Esophagus squamous epithelium (tissue), 5 donors: ENCODE measurements at regions not wholly inside any gene's neighbourhood (a gene's known extent, or its start where the extent isn't known, plus 50 kb on each side); places are given as distances from the start of the nearest gene placed in this dataset.
"Not testable (repeated sequence)": the region's sequence is repeated elsewhere in the genome, so short reads cannot be mapped to it uniquely, and the experiment has no call there.

Source experiments
- DNase-seq: peaks from one replicate; lab custom pipeline; 2025; lab: John Stamatoyannopoulos, UW
- H3K27ac ChIP-seq, 4 donors: fragments of 200-600 bp; sonication (generic); one replicate each; pipeline ENCODE4 v1.5.1; 2016 to 2019; ENCODE audit warnings: mild to moderate bottlenecking in 1 of 4
- H3K27me3 ChIP-seq, 4 donors: fragments of 200-600 bp; sonication (generic); 1 replicate in 3 of 4; 2 replicates in 1 of 4; pipeline versions ENCODE4 v1.5.1 to v1.6.0; 2017 to 2021; ENCODE audit warnings: antibody characterized with exemption in 1 of 4
- H3K36me3 ChIP-seq, 3 donors: fragments of 200-600 bp; sonication (generic); one replicate each; pipeline ENCODE4 v1.5.1; 2016 to 2019
- H3K4me1 ChIP-seq, 3 donors: fragments of 200-600 bp; sonication (generic); one replicate each; pipeline ENCODE4 v1.5.1; 2017 to 2019
- H3K4me3 ChIP-seq, 4 donors: fragments of 200-600 bp; sonication (generic); 1 replicate in 3 of 4; 2 replicates in 1 of 4; pipeline ENCODE4 v1.5.1; 2016 to 2019; ENCODE audit warnings: mild to moderate bottlenecking in 2 of 4, moderate library complexity in 1 of 4
- H3K9me3 ChIP-seq, 3 donors: fragments of 200-600 bp; sonication (generic); one replicate each; pipeline ENCODE4 v1.5.1; 2016 to 2019
- POLR2A ChIP-seq, 4 donors: fragments of 450-650 bp; IDR thresholded peaks; one replicate each; pipeline ENCODE4 v1.6.1; 2017; ENCODE audit warnings: antibody characterized with exemption in 4 of 4, mild to moderate bottlenecking in 4 of 4, moderate library complexity in 3 of 4
- WGBS, 2 donors: methylation state at CpG; one replicate each; pipeline ENCODE4 v1.1.5; 2018; 5-methylcytosine and 5-hydroxymethylcytosine counted together
- intact Hi-C: fragments of 100-400 bp; cut with DNase I; formaldehyde crosslinking; loops from one replicate; pipeline ENCODE4 v1.15.0; 2022
- TF ChIP-seq, protein P1 (sequence below), 6 experiments: fragments of 450-650 bp in 4 of 6; fragments of 200-600 bp in 2 of 6; sonication (generic) in 2 of 6; IDR thresholded peaks; one replicate each; pipeline ENCODE4 v1.5.1; 2016 to 2019; ENCODE audit warnings: antibody characterized with exemption in 6 of 6, mild to moderate bottlenecking in 4 of 6, moderate library complexity in 4 of 6
- donor health status: DM: yes; HTN: yes; CAD: no.

DNA sequence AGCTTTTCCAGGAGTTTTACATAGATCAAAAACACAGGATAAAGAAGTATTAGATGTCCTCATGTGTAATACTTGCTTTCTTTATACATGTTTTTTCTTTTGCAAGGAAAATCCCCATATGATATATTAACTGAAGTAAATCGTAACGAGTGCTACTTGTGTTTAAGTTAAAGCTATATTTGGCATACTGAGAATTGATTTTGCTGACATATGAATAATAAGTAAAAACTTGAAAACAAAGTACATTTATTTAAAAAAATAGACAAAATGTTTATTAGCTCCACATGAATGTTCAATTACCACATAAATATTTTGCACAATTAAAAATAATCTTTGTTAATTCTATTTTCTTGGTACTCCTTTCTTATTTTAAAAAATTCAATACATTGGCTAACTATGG, 884.7 kb downstream of the FSTL5 start:
- no peaks in the 10 kb centered on the region for H3K36me3 ChIP-seq
- no peaks in the 10 kb centered on the region for H3K9me3 ChIP-seq
- no peak for DNase-seq
- no peak overlapping the region for H3K27ac ChIP-seq
- intact Hi-C loops = no loop called here
- no peaks in the 10 kb centered on the region for H3K27me3 ChIP-seq
- no peak overlapping the region for H3K4me3 ChIP-seq
- 53 to 60% methylated on average over 2 of the region's 2 CpGs for WGBS, 2 donors
- no peaks in the 10 kb centered on the region for H3K4me1 ChIP-seq
- no peak for TF ChIP-seq POLR2A (IDR thresholded peaks at IDR 0.05)
- TF ChIP-seq, protein P1, sequence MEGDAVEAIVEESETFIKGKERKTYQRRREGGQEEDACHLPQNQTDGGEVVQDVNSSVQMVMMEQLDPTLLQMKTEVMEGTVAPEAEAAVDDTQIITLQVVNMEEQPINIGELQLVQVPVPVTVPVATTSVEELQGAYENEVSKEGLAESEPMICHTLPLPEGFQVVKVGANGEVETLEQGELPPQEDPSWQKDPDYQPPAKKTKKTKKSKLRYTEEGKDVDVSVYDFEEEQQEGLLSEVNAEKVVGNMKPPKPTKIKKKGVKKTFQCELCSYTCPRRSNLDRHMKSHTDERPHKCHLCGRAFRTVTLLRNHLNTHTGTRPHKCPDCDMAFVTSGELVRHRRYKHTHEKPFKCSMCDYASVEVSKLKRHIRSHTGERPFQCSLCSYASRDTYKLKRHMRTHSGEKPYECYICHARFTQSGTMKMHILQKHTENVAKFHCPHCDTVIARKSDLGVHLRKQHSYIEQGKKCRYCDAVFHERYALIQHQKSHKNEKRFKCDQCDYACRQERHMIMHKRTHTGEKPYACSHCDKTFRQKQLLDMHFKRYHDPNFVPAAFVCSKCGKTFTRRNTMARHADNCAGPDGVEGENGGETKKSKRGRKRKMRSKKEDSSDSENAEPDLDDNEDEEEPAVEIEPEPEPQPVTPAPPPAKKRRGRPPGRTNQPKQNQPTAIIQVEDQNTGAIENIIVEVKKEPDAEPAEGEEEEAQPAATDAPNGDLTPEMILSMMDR (IDR thresholded peaks at IDR 0.05) = no peak

DNA sequence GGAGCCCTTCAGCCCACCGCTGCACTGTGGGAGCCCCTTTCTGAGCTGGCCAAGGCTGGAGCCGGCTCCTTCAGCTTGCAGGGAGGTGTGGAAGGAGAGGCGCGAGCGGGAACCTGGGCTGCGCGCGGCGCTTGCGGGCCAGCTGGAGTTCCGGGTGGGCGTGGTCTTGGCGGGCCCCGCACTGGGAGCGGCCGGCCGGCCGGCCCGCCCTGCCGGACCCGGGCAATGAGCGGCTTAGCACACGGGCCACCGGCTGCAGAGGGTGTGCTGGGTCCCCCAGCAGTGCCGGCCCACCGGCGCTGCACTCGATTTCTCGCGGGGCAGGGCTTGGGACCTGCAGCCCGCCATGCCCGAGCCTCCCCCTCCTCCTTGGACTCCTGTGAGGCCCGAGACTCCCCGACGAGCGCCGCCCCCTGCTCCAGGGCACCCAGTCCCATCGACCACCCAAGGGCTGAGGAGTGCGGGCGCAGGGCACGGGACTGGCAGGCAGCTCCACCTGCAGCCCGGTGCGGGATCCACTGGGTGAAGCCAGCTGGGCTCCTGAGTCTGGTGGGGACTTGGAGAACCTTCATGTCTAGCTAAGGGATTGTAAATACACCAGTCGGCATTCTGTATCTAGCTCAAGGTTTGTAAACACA, 886.5 kb downstream of the FSTL5 start:
- H3K4me3 ChIP-seq, H3K27me3 ChIP-seq, H3K36me3 ChIP-seq, H3K9me3 ChIP-seq, H3K4me1 ChIP-seq, DNase-seq, H3K27ac ChIP-seq, intact Hi-C loops: not testable (repeated sequence)
- 96 to 100% methylated on average over 3 to 5 of the region's 44 CpGs for WGBS, 2 donors

DNA sequence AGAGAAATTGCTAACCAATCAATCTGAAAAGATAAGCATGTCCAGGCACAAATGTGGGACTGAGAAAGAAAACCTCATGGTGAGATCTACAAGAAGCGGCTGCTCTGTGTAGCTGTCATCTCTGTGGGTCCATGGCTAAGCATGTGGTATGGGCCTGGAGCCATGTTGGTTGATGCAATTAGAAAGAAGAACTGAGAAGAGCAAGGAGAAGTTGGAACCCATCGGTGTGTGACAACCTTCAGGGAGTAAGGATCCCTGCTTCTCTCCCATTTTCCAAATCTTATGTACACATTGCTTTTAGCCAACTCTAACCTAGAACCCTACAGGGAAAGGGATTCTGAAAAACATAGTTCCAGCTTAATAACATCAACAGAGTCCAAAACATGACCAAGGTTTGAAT, 890.2 kb downstream of the FSTL5 start:
- Histone ChIP-seq H3K36me3 (no peaks in the 10 kb centered on the region), H3K9me3 (no peaks in the 10 kb centered on the region), H3K4me3 (no peak overlapping the region), H3K27me3 (no peaks in the 10 kb centered on the region), H3K27ac (no peak overlapping the region), H3K4me1 (no peaks in the 10 kb centered on the region)
- no peak for TF ChIP-seq POLR2A (IDR thresholded peaks at IDR 0.05)
- TF ChIP-seq, protein P1 (IDR thresholded peaks at IDR 0.05) = no peak
- no peak for DNase-seq
- WGBS, 2 donors = 83 to 91% methylated on average over 2 of the region's 2 CpGs
- intact Hi-C loops = no loop called here

DNA sequence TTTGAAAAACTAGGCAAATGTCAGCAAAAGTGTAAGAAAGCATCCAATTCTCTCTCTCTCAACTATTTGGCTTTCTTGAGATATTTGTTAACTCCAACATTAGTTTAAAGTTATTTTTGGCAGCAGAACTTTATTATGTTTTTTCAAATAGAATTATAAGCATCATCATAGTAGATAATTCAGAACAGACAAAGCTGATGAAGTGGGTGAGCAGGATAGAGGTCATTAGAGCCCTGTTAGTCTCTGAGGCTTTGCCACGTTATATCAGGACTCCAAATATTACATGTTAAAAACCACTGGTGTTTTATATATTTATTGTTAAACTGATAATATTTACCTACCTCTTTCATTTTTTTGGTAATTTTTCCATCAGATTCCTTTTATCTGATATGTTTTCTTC, 903.0 kb downstream of the FSTL5 start:
- no peaks in the 10 kb centered on the region for H3K36me3 ChIP-seq
- H3K4me1 ChIP-seq = no peaks in the 10 kb centered on the region
- H3K9me3 ChIP-seq = peaks cover 0 to 16% (median 15%) of the 10 kb centered on the region in 3 donors
- H3K4me3 ChIP-seq = no peak overlapping the region
- DNase-seq = no peak
- no peak overlapping the region for H3K27ac ChIP-seq
- 47 to 70% methylated on average over 1 of the region's 1 CpG for WGBS, 2 donors
- H3K27me3 ChIP-seq = no peaks in the 10 kb centered on the region
- intact Hi-C loops = no loop called here
- TF ChIP-seq POLR2A (IDR thresholded peaks at IDR 0.05) = no peak
- TF ChIP-seq, protein P1 (IDR thresholded peaks at IDR 0.05) = no peak

DNA sequence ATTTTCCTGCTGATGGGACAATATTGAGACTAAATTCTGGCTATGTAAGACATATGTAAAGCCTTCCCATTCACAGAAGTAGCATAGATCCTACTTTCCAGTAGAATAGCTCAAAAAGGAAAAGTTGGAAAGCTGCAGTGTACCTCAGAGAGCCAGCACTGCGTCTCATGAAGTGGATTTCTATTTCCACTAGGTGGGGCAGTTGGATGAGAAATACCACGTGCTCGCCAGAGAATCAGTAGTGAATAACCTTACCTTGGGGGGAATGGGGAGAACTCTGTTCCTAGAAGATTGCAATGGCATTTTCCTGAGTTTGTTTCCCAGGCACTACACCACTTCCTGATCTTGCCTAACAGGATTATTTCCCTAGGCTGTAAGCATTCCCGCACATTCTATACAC, 907.1 kb downstream of the FSTL5 start:
- Histone ChIP-seq H3K27ac (no peak overlapping the region), H3K9me3 (peaks cover 0 to 27% (median 20%) of the 10 kb centered on the region in 3 donors), H3K4me1 (no peaks in the 10 kb centered on the region), H3K4me3 (no peak overlapping the region), H3K27me3 (no peaks in the 10 kb centered on the region), H3K36me3 (no peaks in the 10 kb centered on the region)
- DNase-seq = no peak
- 83 to 89% methylated on average over 4 of the region's 4 CpGs for WGBS, 2 donors
- TF ChIP-seq, protein P1 (IDR thresholded peaks at IDR 0.05) = no peak
- TF ChIP-seq POLR2A (IDR thresholded peaks at IDR 0.05) = no peak
- intact Hi-C loops = no loop called here

DNA sequence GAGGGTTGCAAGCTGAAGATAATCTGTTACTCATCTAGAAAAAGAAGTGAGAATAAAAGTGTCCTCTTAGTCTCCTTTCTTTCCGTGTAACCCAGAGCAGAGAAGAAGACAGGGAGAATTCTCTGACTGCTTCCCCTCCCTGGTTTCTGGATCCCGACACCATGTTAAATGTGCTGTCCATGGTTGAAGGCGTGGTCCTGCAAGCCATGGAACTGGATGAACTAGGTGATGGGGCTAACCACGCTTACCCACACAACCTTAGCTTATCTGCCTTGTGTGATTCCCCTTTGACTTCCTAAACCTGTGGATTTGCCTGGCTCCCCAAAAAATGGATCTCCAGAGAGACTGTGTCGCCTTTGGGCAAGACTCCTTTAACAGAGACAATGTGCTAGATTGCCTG, 907.6 kb downstream of the FSTL5 start:
- DNase-seq = no peak
- no peaks in the 10 kb centered on the region for H3K36me3 ChIP-seq
- no peak for TF ChIP-seq POLR2A (IDR thresholded peaks at IDR 0.05)
- TF ChIP-seq, protein P1 (IDR thresholded peaks at IDR 0.05) = no peak
- intact Hi-C loops = no loop called here
- H3K27ac ChIP-seq = no peak overlapping the region
- peaks cover 0 to 27% (median 20%) of the 10 kb centered on the region in 3 donors for H3K9me3 ChIP-seq
- H3K27me3 ChIP-seq = no peaks in the 10 kb centered on the region
- H3K4me3 ChIP-seq = no peak overlapping the region
- WGBS, 2 donors = 49 to 71% methylated on average over 5 of the region's 5 CpGs
- no peaks in the 10 kb centered on the region for H3K4me1 ChIP-seq
